Activated naive CD8-positive, alpha-beta T cell treated with anti-CD3 and anti-CD28 coated beads, Interleukin-2, amount 50 U/mL, for 16 hours (primary cell): ENCODE measurements at regions not wholly inside any gene's neighbourhood (a gene's known extent, or its start where the extent isn't known, plus 50 kb on each side); places are given as distances from the start of the nearest gene placed in this dataset.

ENCODE experiments used
- DNase-seq: peaks from one replicate; pipeline ENCODE4 v3.0.0-alpha.2; 2020; ENCODE audit warnings: low read depth, low spot score

DNA sequence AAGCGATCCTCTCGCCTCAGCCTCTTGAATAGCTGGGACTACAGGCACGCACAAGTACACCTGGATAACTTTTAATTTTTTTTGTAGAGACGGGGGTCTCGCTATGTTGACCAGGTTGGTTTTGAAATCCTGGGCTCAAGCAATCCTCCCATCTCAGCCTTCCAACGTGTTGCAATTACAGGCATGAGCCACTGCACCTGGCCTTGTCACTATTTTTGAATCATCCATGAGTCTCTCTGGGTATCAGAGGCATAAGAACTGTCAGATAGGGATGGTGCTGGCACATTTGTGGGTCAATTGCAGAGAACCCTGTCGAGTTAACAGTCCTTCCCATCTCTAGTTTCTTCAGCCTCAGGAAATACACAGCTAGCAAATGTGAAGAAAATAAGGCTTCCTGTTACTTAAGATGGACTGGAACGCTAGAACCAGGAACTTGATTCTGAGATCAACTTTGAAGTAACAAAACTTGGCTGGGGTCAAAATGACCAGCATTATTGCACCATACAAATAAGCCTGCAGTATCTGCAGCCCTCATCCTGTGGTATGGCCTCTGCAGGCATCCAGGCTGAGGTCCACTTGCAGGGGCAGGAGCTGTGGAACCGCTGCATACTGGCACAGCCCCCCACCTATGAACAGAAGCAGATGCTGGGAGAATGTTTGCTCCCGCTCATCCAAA, 124.3 kb upstream of the GADD45A start:
- DNase-seq: no peak

- DNase-seq: peak; percentile 64
Measured at GRCh38 chr1:67561704-67562113, 123.3 kb upstream of the GADD45A start.

DNA sequence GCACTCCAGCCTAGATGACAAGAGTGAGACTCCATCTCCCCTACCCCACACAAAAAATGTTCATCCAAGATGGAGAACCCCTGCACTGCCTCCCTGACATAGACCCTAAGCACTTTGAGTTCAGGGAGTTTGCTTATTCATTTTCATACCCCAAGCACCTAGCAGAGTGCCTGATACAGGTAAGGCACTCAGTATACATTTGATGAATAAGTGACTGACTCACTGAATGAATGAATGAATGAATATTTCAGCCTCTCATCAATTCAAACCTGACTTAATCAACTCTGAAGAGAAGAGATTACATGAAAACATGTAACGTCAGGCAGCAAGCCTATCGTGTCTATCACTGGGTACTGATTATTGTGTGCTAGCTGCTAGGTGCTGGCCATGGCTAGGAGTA, 121.3 kb upstream of the GADD45A start:
- DNase-seq: no peak

DNA sequence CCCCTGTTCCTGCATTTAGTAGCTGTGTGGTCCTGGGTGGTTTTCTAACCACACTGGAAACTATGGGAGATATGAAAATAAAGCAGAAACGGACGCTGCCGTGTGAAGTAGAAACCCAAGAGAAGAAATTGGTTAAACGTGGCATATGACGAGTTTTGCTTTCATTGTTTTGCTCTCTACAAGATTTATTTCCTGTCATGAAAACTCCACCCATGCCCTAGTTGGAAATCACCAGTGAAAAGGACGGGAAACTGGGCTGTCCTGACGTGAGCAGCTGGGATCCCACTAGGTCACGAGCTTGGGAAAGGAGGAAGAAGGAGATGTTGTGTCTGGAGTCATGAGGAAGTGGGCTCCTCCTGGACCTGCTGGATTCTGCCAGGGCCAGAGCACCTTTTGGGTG, 120.8 kb upstream of the GADD45A start:
- no peak for DNase-seq

DNA sequence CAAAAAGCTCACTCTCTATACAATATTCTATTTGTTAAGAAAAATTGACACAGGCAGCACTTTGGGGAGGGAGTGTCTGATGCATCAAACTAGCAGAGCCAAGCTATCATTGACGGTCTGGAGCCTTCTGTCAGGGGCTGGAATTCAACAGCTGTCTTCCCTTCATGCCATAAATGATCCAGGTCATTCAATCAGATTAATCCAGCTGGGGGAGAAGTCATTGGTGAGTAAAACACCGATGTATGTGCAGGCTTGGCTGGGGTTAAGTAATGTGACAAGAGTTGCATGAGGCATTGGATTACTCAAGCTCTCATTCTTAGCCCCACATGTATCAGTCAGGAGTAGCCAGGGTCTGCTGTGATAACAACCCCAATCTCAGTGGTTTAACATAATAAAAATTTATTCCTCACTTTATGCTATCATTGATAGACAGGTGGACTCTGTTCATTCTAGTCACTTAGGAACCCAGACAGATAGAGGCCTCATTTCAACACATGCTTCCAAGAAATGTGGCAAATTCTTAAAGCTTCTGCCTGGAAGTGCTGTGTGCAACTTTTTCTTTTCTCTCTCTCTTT, 118.1 kb upstream of the GADD45A start:
- no peak for DNase-seq

DNA sequence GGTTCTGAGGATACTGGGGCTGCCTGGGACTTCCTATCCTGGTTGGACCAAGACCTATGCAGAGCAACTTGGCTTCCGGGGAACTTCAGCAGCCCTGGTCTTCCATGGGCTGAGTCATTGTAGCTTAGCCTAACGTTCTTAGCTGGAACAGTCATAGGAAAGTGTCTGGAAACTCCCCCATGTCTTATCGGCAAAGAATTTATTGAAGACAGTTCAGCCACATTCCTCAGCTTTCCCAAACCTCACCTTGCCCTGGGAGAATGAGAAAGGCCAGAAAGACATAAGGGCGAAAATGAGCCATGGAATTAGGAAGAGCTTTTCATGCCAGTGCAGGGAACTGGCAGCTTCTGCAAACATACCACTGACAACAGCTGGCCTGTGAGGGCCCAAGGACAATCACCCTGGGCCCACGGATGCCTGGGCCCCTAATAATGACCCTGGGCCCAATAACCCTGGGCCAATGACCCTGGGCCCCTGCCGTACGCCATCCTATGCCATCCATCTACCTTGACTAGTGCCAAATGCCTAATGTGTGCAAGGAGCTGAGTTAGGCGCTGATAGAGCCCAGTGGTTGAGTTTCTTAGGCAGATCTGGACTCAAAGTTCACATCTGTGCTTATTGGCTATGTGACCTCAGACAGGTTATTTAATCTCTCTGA, 114.4 kb upstream of the GADD45A start:
- no peak for DNase-seq

- DNase-seq: no peak
Measured at GRCh38 chr1:67571406-67571805, 113.6 kb upstream of the GADD45A start.

GRCh38 chr1:67571901-67572593, 113.0 kb upstream of the GADD45A start:
- no peak for DNase-seq

GRCh38 chr1:67572594-67573221, 112.3 kb upstream of the GADD45A start:
- no peak for DNase-seq

GRCh38 chr1:67573311-67573872, 111.6 kb upstream of the GADD45A start:
- no peak for DNase-seq

DNA sequence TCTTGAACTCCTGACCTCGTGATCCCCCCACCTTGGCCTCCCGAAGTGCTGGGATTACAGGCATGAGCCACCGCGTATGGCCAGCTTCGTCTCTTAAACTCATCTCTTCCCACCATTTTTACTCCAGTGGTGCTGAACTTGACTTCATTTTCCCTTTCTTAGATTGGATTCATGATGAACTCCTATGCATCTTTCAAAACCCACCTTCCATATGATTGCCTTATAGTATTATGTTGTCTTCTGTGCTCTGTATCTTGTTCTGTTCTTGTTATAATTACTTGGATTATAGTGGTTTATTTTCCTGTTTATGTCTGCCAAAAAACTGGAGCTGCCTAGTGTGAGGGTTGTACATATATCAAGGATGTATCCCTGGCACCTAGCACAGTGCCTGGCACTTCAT, 110.8 kb upstream of the GADD45A start:
- DNase-seq: no peak

DNA sequence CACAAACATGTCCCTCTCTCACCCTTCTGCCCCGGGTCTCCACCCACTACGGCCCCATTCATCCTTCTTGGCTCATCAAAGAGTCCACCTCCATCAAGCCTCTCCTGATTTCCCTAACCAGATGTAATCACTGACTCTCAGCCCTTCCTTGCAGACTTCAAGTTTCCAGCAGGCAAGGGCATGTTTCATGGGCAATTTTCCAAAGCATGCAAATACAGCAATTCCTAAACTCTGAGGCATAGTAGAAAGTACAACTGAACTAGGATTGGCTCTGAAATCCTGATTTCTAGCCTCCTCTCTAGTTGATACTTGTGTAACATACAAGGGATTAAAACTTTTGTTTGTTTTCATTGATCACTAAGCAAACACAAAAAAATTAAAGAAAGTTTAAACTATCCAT, 109.1 kb upstream of the GADD45A start:
- DNase-seq: no peak

- DNase-seq: no peak
Measured at GRCh38 chr1:67576474-67576873, 108.5 kb upstream of the GADD45A start.

GRCh38 chr1:67577646-67578045, 107.4 kb upstream of the GADD45A start:
- no peak for DNase-seq

- DNase-seq: no peak
Measured at GRCh38 chr1:67578397-67579020, 106.5 kb upstream of the GADD45A start.

DNA sequence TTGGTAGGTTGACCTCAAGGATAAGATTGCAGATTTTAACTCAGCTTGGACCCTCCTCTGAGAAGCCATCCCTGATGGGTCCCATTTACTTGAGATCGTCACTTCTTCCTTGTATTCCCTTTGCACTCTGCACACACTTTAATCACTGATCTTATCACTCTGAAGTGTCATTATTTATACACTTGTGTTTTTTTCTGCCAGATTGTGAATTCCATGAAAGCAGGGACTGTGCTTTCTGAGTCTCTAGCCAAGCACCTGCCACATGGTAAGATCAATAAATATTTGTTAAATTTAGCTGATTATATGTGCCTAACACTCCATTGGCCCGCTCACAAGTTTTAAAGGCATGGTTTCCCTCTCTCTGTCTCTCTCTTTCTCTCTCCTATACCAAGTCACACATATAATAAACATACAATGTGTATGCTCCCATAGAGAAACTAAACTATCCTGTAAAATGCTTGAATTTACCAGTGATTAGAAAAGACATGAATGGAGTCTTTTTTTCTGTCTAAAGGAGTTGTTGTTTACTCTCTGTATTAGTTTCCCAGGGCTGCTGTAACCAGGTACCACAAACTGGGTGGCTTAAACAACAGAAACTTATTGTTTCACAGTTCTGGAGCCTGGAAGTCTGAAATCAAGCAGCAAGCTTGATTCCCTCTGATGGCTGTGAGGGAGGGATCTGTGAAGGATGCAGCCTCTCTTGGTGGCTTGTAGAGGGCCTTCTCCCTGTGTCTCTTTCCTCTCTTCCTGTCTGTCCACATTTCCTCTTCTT, 105.2 kb upstream of the GADD45A start:
- DNase-seq: no peak

DNA sequence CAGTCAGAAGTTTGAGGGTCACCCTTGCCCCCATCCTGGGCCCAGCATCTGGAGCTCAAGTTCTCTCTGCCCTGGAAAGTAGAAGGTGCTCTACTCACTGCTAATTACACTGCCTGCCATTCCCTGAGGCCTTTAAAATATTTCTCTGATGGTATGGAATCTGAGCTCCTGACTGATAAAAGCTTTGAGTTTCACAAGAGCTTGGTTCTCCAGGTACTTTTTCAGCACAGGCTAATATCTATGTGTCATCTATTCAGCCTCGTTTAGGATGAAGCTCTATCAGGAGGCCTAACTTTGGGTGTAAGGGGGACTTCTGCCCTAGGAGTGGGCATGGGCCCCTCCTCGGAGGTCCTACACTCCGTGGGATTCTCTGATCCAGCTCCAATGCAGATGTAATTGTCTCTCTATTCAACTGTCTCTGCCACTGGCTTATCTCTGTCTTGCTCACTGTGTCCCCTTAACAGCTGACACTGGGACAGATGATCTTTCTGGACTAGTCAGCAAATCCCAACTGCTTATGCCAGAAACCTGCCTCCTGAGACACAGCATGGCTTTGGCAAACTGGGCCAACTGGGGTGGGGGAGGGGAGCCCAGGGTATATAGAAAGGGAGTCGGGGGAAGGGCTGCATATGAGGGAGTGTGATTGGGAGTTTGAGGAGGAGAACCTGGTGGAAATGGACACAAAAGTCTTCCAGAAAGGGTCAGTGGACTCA, 104.2 kb upstream of the GADD45A start:
- DNase-seq: no peak

- DNase-seq: no peak
Measured at GRCh38 chr1:67582625-67583461, 102.2 kb upstream of the GADD45A start.

DNA sequence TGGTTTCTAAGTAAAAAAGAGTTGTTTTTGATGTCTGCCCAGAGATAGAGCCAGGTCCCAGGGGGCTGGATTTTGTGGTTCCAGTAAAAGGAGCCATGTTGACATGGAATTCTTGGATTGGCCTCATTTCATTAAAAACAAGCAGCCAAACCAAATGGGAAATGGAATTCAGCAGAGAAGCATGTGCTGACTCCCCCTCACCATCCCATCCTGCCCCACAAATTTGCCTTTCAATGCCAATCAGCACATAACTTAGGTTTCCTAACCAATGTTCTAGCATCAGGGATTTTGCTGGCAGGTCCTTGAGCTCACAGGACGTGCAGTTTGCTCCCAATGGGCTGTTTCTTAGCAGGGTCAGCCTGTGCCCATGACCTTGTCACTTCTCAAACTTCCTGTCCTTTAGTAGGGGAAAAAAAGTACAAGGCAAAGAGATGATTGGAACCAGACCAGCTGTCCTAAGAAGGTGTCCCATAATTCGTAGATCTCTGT, 101.5 kb upstream of the GADD45A start:
- no peak for DNase-seq
